Stimulated activated CD4-positive, alpha-beta T cell treated with anti-CD3 and anti-CD28 coated beads, Interleukin-1b, Interleukin-23, amount 100 ng/mL, for 48 hours (primary cell): ENCODE measurements at regions not wholly inside any gene's neighbourhood (a gene's known extent, or its start where the extent isn't known, plus 50 kb on each side); places are given as distances from the start of the nearest gene placed in this dataset.
"Not testable (repeated sequence)": the region's sequence is repeated elsewhere in the genome, so short reads cannot be mapped to it uniquely, and the experiment has no call there.

Source experiments
- DNase-seq: peaks from one replicate; pipeline ENCODE4 v3.0.0-alpha.2; 2020

- no peak for DNase-seq
These were observed 403.7 kb downstream of the OXSM start for GRCh38 chr3:26193558-26193957.

GRCh38 chr3:26196781-26197180 lies 406.9 kb downstream of the OXSM start:
- DNase-seq = no peak

GRCh38 chr3:26198609-26199008 lies 408.7 kb downstream of the OXSM start:
- no peak for DNase-seq

DNA sequence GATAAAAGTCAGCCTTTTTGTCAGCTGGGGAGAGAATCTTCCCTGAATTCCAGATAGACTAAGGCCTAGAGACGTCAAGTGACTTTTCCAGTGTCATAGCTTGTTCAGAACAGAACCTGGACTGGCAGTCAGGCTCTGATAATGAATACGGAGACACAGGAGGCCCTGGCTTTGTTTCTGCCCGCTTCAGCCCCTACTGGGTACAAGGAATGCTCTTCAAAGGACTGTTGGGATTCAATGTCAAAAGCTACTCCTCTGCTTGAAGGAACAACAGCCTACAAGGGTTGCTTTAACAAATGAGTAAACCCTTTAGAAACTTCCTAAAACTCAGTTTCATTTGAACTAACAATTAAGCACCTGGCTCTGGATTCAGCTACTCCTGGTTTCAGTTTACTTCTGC lies 412.3 kb downstream of the OXSM start:
- DNase-seq = no peak

DNA sequence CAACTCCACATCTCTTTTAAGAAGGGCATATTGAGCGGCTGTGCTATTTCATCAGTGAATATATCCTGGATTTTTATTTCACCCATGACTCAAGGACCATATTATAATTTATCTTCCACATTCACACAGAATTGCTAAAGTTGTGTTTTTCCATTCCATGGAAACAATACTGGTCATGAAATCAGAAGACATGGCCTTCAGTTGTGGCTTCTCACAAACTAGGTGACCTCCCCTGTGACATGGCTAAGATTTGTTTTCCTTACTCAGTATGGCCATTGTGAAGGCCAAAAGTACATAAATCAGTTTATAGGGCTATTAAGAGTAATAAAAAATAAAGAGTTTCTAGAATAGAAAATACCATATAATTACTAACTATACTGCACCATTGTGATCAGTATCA lies 415.6 kb downstream of the OXSM start:
- DNase-seq = no peak

DNA sequence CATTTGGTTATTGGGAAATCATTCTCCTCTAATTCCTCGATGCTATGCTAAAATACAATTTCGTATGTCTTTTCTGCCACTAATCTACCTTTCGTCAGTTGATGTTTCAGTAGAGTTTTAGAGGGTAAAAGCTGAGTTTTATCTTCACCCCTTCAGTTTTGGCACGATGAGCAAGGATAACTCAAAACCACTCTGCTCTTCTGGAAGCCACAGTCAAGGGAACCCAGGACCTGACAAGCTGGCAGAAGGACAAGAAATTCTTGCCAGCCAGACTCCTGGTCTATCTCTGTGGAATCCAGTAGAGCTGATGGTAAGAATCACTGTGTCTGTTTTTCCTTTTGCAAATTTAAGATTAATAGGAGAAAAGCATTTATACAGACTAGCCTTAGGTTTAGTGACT lies 414.4 kb upstream of the LRRC3B start:
- DNase-seq = no peak

DNA sequence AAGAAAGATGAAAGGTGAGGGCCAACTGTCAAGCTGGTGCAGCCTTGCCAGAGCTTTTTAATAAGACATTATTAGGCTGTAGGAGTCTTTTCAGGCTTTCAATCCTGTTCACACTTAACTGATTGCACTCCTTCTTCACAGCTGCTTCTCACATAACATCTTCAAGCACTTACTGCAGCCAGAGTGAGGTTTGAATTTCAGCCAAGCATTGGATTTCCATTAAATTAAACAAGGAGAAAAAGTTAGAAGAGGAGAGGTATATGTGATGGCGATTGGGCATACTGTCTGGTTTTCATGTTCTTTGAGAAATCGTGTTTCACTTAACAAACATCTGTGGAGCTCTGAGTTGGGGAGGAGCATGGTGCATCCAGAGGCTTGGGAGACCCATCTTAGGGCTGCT lies 392.8 kb upstream of the LRRC3B start:
- DNase-seq = no peak

DNA sequence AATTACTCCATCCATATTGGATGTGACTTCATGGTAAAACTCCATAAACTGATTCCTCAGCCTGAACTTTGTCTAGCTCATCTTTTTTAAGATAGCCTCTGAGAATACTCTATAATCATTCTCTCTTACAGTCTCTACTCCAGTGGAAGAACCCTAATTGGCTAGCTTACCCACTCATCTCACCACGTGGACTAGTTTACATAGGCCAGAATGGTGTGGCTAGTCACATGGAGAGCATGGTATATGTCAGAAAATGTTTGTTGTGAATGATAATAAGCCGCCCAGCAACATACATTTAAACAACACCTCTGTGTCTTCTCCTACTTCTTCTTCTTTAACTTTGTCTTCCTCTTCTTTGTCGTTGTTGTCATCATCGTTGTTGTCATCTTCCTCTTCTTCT lies 389.2 kb upstream of the LRRC3B start:
- no peak for DNase-seq

- DNase-seq = no peak
These were observed 386.0 kb upstream of the LRRC3B start for GRCh38 chr3:26236531-26236930.

DNA sequence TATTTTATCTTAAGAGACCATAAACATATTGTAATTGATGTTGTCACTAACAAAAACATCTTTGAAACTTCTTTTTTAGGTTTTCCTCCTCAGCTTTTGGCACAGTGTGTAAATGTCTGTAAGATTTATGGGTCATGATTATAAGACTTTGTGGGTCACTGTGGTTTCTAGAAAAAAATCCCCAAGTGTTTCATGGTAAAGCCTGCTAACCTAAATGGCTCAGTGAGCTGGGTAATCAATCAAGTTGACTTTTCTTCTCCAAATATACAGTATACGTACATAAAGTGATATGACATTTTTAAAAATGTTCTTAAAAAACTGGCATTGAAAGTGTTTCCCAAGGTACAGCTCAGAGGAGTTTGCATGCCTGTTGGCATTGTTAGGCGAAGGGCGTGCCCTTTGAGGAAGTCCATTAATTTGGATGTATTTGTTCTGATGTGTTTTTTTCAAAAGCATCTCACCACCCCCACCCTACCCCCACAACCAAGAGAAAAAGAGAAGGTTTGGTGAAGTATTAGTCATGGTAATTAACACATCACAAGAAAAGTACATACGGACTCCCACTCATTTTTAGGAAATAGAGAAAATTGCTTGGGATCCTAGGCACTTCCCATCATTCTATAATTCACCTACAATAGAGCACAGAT lies 385.4 kb upstream of the LRRC3B start:
- DNase-seq = no peak

GRCh38 chr3:26244586-26244985 lies 378.0 kb upstream of the LRRC3B start:
- DNase-seq = not testable (repeated sequence)

DNA sequence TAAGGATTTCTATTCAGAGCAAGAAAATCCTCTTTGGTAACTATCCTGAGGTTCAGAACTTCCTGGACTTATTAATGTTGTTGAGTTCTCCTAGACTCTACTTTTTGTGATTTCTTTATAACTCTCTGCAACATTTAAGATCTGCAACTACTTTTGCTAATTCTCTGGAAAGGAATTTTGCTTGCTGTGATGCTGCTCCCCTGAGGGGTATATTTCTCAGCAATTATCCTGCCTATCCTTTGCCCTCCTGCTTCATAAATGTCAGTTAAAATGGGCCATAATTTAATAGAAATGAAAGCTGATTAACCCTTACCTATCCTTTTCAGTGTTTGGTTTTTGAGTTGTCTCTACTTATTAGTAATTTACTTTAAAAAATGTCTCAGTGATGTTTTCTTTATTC lies 377.3 kb upstream of the LRRC3B start:
- DNase-seq = no peak

GRCh38 chr3:26246901-26247300 lies 375.7 kb upstream of the LRRC3B start:
- no peak for DNase-seq

DNA sequence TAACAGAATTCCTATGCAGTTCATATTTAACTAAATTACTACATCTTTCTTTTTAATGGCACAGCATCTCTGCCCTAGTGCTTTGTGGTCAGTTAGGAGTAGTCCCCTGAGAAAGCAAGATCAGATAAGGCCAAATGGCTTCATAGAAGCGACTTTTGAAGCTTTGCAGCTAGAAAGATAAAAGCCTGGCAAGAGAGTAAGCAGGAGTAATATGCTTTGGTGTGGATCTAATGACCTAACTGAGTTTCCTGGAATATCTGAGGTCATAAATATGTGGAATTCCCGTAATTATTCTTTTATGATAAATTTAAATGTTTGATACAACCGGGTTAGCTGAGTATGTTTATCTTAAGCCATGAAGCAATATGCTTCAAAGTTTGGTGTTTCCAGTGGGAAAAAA lies 374.9 kb upstream of the LRRC3B start:
- no peak for DNase-seq

- no peak for DNase-seq
These were observed 370.6 kb upstream of the LRRC3B start for GRCh38 chr3:26252001-26252400.

DNA sequence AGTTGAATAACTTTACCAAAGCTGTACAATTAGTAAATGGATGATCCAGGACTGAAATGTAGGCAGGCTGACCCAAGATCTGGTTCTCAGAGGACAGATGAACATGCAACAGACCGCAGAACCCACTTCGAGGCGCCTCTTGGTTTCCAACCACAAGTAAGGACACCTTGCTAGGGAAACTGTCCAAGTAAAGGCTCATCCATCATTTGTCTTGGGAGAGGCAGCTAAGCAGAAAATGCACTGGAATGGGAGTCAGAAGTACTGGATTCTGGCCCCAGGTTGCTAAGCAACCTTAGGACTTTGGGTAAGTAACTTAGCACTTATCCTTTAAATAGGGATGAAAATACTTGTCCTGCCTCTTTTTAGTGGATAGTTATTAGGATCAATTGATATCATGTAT lies 366.3 kb upstream of the LRRC3B start:
- DNase-seq = no peak

- no peak for DNase-seq
These were observed 363.4 kb upstream of the LRRC3B start for GRCh38 chr3:26259176-26259575.

- no peak for DNase-seq
These were observed 362.4 kb upstream of the LRRC3B start for GRCh38 chr3:26260139-26260538.

DNA sequence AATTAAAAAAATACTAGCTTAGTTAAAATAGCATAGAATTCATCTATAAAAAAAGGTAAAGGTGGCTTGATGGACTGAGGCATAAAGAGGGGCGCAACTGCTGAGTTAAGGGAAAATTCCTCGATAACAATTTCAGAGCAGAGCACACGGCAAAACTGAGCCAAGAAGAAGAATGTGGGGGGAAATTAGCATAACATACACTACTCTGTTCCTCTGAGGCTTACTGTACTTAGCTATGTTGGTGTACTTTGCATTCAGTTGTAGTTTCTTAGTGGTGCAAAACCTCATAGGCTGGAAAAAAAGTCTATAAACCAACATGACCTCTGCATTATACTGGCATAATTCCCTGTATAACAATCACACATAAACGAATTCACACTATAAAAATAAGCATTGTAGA lies 357.9 kb upstream of the LRRC3B start:
- DNase-seq = no peak

GRCh38 chr3:26271848-26272247 lies 350.7 kb upstream of the LRRC3B start:
- no peak for DNase-seq

DNA sequence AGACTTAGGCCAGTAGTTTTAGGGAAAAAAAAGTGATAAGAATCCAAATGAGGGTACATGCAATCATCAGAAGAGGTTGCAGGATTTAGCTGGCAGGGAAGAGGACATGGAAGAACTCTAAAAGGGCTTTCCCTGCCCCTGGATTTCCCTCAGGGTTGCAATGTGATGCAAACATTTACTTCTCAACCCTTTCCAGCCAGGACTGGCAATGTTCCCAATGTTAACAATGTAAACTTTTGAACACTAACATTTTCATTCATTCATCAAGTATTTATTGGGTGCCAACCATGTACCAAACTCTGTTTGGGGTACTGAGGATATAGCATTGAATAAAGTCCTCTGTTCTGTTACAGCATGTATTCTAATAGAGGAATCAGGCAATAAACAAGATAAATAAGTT lies 349.4 kb upstream of the LRRC3B start:
- DNase-seq = no peak

DNA sequence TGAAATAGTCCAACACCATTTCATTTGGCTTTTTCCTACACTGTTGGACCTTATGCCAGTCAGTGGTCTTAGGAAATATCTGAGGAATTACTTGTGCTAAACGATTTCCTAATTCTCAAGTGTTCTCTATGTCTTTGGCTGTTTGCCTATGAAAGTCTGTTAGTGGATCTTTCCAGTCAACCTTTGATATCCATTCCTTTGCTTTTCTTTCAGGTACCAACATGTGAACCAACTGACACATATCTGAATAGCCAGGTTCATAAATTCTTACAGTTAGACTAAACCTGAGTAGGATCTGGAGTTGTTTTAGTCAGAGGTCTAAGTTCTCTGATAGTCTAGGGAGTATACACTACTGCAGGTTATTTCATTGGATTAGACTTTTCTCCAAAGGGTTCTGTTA lies 343.5 kb upstream of the LRRC3B start:
- DNase-seq = no peak

DNA sequence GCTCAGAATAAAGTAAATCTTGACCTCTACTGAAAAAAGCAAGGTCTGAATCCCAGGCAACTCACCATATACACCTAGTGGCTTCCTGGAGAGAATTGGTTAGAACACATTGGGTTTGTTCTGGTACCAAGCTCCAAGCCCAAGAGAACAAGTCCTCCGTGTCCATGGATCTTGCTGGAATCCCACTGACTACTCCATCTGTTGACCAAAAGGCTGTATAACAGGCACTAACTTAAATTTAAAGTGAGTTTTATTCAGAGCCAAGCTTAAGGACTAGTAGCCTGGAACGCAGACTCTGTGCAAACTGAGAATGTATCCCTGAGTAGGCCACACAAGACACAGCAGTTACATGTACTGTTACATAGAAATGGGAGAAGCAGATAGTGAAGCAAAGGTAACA lies 342.1 kb upstream of the LRRC3B start:
- DNase-seq = no peak

GRCh38 chr3:26281284-26281985 lies 341.1 kb upstream of the LRRC3B start:
- DNase-seq = no peak

DNA sequence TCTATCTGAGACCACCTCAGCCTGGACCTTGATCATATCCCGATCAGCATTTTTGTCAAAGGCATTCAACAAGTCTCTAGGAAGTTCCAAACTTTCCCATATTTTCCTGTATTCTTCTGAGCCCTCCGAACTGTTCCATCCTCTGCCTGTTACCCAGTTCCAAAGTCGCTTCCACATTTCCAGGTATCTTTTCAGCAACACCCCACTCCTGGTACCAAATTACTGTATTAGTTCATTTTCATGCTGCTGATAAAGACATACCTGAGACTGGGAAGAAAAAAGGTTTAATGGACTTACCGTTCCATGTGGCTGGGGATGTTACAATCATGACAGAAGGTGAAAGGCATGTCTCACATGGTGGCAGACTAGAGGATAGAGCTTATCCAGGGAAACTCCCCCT lies 338.1 kb upstream of the LRRC3B start:
- not testable (repeated sequence) for DNase-seq
